ENCODE measurements at regions not wholly inside any gene's neighbourhood (a gene's known extent, or its start where the extent isn't known, plus 50 kb on each side); places are given as distances from the start of the nearest gene placed in this dataset.

DNA sequence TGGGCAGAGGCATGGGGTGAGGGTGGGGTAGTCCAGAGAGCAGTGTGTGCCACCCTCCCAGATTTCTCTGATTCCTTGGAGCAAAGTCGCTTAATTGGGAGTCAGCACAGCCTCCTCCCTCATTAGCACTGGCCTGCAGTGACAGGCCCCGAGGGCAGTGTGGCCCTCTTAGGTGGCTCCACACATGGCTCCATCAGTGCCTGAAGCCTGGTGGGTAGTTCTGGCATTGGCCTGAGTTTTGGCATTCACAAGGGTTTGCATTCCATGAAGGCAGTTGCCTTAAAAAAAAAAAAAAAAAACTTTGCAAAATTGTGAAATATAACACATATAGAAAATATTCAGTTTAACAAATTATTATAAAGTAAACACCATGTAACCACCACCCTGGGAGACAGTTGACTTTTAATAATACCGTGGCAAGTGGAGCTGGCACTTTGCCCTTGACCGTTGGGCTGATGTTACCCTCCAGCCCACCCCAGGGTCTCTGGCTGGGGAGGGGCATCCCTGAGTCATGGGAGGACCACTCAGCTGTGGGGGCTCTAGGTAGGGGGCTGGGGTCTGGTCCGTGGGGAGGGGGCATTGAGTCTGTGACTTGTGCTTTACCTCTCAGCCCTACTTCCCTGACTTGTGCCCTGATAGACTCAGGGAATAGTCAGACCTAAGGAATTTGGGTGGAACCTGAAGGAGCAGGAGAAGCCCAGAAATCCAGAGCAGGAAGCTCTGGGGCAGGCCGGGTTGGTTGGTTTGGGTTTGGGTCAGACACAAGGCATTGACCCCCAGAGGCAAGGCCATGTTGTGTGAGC, 51.3 kb upstream of the PITX1 start:
- H3K4me1 ChIP-seq, result no peaks in the 10 kb centered on the region
- H3K27ac ChIP-seq, result no peak overlapping the region
- WGBS, 2 donors (ENCODE audit: low coverage in 1 of 2), result 18 to 64% methylated on average over 2 to 3 of the region's 6 CpGs
- H3K36me3 ChIP-seq, result peaks cover 0 to 6% of the 10 kb centered on the region in 2 donors
- TF ChIP-seq, protein P1, sequence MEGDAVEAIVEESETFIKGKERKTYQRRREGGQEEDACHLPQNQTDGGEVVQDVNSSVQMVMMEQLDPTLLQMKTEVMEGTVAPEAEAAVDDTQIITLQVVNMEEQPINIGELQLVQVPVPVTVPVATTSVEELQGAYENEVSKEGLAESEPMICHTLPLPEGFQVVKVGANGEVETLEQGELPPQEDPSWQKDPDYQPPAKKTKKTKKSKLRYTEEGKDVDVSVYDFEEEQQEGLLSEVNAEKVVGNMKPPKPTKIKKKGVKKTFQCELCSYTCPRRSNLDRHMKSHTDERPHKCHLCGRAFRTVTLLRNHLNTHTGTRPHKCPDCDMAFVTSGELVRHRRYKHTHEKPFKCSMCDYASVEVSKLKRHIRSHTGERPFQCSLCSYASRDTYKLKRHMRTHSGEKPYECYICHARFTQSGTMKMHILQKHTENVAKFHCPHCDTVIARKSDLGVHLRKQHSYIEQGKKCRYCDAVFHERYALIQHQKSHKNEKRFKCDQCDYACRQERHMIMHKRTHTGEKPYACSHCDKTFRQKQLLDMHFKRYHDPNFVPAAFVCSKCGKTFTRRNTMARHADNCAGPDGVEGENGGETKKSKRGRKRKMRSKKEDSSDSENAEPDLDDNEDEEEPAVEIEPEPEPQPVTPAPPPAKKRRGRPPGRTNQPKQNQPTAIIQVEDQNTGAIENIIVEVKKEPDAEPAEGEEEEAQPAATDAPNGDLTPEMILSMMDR (IDR thresholded peaks at IDR 0.05), result no peak
- TF ChIP-seq EP300 (IDR thresholded peaks at IDR 0.05), result no peak
- H3K9me3 ChIP-seq, result peaks cover 0 to 22% (median 0%) of the 10 kb centered on the region in 3 donors
- no peaks in the 10 kb centered on the region for H3K27me3 ChIP-seq
- no peak for ATAC-seq
- H3K4me3 ChIP-seq, result no peak overlapping the region

Data from gastroesophageal sphincter (tissue), 4 donors.